ENCODE measurements at regions not wholly inside any gene's neighbourhood (a gene's known extent, or its start where the extent isn't known, plus 50 kb on each side); places are given as distances from the start of the nearest gene placed in this dataset.

DNA sequence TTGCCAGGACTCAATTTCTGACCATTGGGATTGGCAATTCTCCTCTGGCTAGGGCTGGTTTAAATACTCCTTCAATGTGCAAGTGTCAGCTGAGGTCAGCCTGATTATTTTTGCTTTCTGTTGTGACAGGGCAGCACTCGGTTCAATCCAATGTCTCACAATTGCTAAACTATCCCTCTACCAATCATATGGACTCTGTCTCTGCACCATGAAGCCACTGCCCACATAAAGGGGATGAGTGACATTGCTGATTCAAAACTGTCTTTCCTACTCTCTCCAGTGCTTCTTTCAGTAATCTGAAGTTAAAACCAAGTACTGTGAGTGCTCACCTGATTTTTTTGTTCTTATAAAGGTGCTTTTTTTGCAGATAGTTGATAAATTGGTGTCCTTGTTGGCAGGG is 1030.7 kb downstream of the GLUD2 start:
- no peak overlapping the region for H3K27ac Mint-ChIP-seq
- Histone ChIP-seq H3K27me3 (replicated peaks in 1 of 4; ENCODE audit: control extremely low read depth in 1 of 4, control insufficient read depth in 3 of 4, insufficient read depth in 4 of 4, low read length in 3 of 4) (no peaks in the 10 kb centered on the region), H3K4me3 (ENCODE audit: control extremely low read depth in 1 of 5, extremely low read depth in 1 of 5, insufficient read depth in 1 of 5, low read depth in 2 of 5, low read length in 4 of 5) (no peak overlapping the region), H3K9me3 (ENCODE audit: control extremely low read depth in 1 of 3, control insufficient read depth in 2 of 3, insufficient read depth in 1 of 3, low read length in 2 of 3) (no peaks in the 10 kb centered on the region), H2AFZ (ENCODE audit: insufficient read depth, low read depth, low read length, poor library complexity, severe bottlenecking) (no peak overlapping the region), H4K20me1 (ENCODE audit: control insufficient read depth, insufficient read depth, low read length, poor library complexity, severe bottlenecking) (no peaks in the 10 kb centered on the region), H3K36me3 (replicated peaks in 1 of 2; ENCODE audit: control extremely low read depth in 1 of 2, control insufficient read depth in 1 of 2, extremely low read depth in 1 of 2, insufficient read depth in 2 of 2, low read length in 1 of 2) (no peaks in the 10 kb centered on the region), H3K9ac (ENCODE audit: low read length) (no peak overlapping the region), H3K79me2 (ENCODE audit: control insufficient read depth, insufficient read depth, low read length) (no peaks in the 10 kb centered on the region), H3K4me2 (replicated peaks; ENCODE audit: low read depth, low read length, poor library complexity, severe bottlenecking) (no peak overlapping the region), H3K4me1 (ENCODE audit: control insufficient read depth in 2 of 2, insufficient read depth in 2 of 2, low read length in 2 of 2) (no peaks in the 10 kb centered on the region), H3K27ac (ENCODE audit: low read length in 2 of 2) (no peak overlapping the region)
- ATAC-seq (ENCODE audit: low read depth): no peak
- no peak overlapping the region for H3K4me3 Mint-ChIP-seq
- H3K9me3 Mint-ChIP-seq (ENCODE audit: insufficient read depth): no peaks in the 10 kb centered on the region
- CTCF ChIA-PET: no interaction called here
- WGBS (ENCODE audit: insufficient coverage): no CpG with 5 or more reads among the region's 1 CpG
- TF ChIP-seq EZH2 (IDR thresholded peaks at IDR 0.05; ENCODE audit: borderline replicate concordance, insufficient read depth, low read depth, low read length, poor library complexity, severe bottlenecking): no peak
- TF ChIP-seq, protein P1, sequence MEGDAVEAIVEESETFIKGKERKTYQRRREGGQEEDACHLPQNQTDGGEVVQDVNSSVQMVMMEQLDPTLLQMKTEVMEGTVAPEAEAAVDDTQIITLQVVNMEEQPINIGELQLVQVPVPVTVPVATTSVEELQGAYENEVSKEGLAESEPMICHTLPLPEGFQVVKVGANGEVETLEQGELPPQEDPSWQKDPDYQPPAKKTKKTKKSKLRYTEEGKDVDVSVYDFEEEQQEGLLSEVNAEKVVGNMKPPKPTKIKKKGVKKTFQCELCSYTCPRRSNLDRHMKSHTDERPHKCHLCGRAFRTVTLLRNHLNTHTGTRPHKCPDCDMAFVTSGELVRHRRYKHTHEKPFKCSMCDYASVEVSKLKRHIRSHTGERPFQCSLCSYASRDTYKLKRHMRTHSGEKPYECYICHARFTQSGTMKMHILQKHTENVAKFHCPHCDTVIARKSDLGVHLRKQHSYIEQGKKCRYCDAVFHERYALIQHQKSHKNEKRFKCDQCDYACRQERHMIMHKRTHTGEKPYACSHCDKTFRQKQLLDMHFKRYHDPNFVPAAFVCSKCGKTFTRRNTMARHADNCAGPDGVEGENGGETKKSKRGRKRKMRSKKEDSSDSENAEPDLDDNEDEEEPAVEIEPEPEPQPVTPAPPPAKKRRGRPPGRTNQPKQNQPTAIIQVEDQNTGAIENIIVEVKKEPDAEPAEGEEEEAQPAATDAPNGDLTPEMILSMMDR (IDR thresholded peaks at IDR 0.05): no peak
- DNase-seq: no peak
- H3K27me3 Mint-ChIP-seq: no peaks in the 10 kb centered on the region
- intact Hi-C loops (cut with micrococcal nuclease): no loop called here
- POLR2A ChIA-PET: no interaction called here
- no peaks in the 10 kb centered on the region for H3K4me1 Mint-ChIP-seq

- H3K4me1 ChIP-seq (ENCODE audit: control insufficient read depth in 2 of 2, insufficient read depth in 2 of 2, low read length in 2 of 2): no peaks in the 10 kb centered on the region
- H3K9me3 ChIP-seq (ENCODE audit: control extremely low read depth in 1 of 3, control insufficient read depth in 2 of 3, insufficient read depth in 1 of 3, low read length in 2 of 3): no peaks in the 10 kb centered on the region
- TF ChIP-seq, protein P1 (IDR thresholded peaks at IDR 0.05): no peak
- no peak for TF ChIP-seq EZH2 (IDR thresholded peaks at IDR 0.05; ENCODE audit: borderline replicate concordance, insufficient read depth, low read depth, low read length, poor library complexity, severe bottlenecking)
- intact Hi-C loops (cut with micrococcal nuclease): no loop called here
- ChIA-PET POLR2A (no interaction called here), CTCF (no interaction called here)
- no peaks in the 10 kb centered on the region for H3K36me3 ChIP-seq (replicated peaks in 1 of 2; ENCODE audit: control extremely low read depth in 1 of 2, control insufficient read depth in 1 of 2, extremely low read depth in 1 of 2, insufficient read depth in 2 of 2, low read length in 1 of 2)
- ATAC-seq (ENCODE audit: low read depth) (no peak), DNase-seq (no peak)
- no peaks in the 10 kb centered on the region for H3K4me1 Mint-ChIP-seq
- H3K27ac Mint-ChIP-seq: no peak overlapping the region
- H3K27me3 Mint-ChIP-seq: no peaks in the 10 kb centered on the region
- no peak overlapping the region for H3K9ac ChIP-seq (ENCODE audit: low read length)
- H3K4me3 ChIP-seq (ENCODE audit: control extremely low read depth in 1 of 5, extremely low read depth in 1 of 5, insufficient read depth in 1 of 5, low read depth in 2 of 5, low read length in 4 of 5): no peak overlapping the region
- H3K27me3 ChIP-seq (replicated peaks in 1 of 4; ENCODE audit: control extremely low read depth in 1 of 4, control insufficient read depth in 3 of 4, insufficient read depth in 4 of 4, low read length in 3 of 4): no peaks in the 10 kb centered on the region
- no peaks in the 10 kb centered on the region for H3K9me3 Mint-ChIP-seq (ENCODE audit: insufficient read depth)
- H3K27ac ChIP-seq (ENCODE audit: low read length in 2 of 2): no peak overlapping the region
- H3K4me3 Mint-ChIP-seq: no peak overlapping the region
- no peaks in the 10 kb centered on the region for H4K20me1 ChIP-seq (ENCODE audit: control insufficient read depth, insufficient read depth, low read length, poor library complexity, severe bottlenecking)
- H3K79me2 ChIP-seq (ENCODE audit: control insufficient read depth, insufficient read depth, low read length): no peaks in the 10 kb centered on the region
- no CpG with 5 or more reads among the region's 1 CpG for WGBS (ENCODE audit: insufficient coverage)
- H3K4me2 ChIP-seq (replicated peaks; ENCODE audit: low read depth, low read length, poor library complexity, severe bottlenecking): no peak overlapping the region
- no peak overlapping the region for H2AFZ ChIP-seq (ENCODE audit: insufficient read depth, low read depth, low read length, poor library complexity, severe bottlenecking)
Observed at GRCh38 chrX:122087341-122087740, 1039.9 kb downstream of the GLUD2 start.

Data from B cell (primary cell).